Loucy (cell line): ENCODE measurements at regions not wholly inside any gene's neighbourhood (a gene's known extent, or its start where the extent isn't known, plus 50 kb on each side); places are given as distances from the start of the nearest gene placed in this dataset.

Experiments used
- H2AFZ ChIP-seq: fragments of 200-600 bp; sonication (generic); 2 replicates; pipeline ENCODE4 v1.6.0; 2016; ENCODE audit warnings: antibody characterized with exemption, mild to moderate bottlenecking, low read length, moderate library complexity
- H3F3A ChIP-seq: fragments of 200-600 bp; 2 replicates; pipeline ENCODE4 v1.6.0; 2016; ENCODE audit warnings: antibody characterized with exemption, low read depth, mild to moderate bottlenecking
- H3K27me3 ChIP-seq: fragments of 200-600 bp; sonication (generic); 2 replicates; pipeline ENCODE4 v1.6.1; 2014; ENCODE audit warnings: low read length, mild to moderate bottlenecking; ENCODE audit not compliant: insufficient read depth, poor library complexity, severe bottlenecking
- H3K36me3 ChIP-seq: fragments of 200-600 bp; sonication (generic); 2 replicates; pipeline ENCODE4 v1.6.1; 2016; ENCODE audit warnings: low read length; ENCODE audit not compliant: insufficient read depth
- H3K4me1 ChIP-seq: fragments of 200-600 bp; sonication (generic); 2 replicates; pipeline ENCODE4 v1.5.1; 2014; ENCODE audit warnings: low read length, mild to moderate bottlenecking; ENCODE audit not compliant: insufficient read depth, poor library complexity, severe bottlenecking
- H3K4me2 ChIP-seq: fragments of 200-600 bp; sonication (generic); 2 replicates; pipeline ENCODE4 v1.6.0; 2014; ENCODE audit warnings: antibody characterized with exemption, low read length, low read depth, mild to moderate bottlenecking; ENCODE audit not compliant: poor library complexity, severe bottlenecking
- H3K4me3 ChIP-seq: fragments of 200-600 bp; sonication (generic); 2 replicates; pipeline ENCODE4 v1.5.1; 2014; ENCODE audit warnings: low read length, mild to moderate bottlenecking, mixed read lengths; ENCODE audit not compliant: poor library complexity, severe bottlenecking
- H3K79me2 ChIP-seq: fragments of 200-600 bp; sonication (generic); 2 replicates; pipeline ENCODE4 v1.6.1; 2014; ENCODE audit warnings: low read length; ENCODE audit not compliant: insufficient read depth
- H3K9ac ChIP-seq: fragments of 200-600 bp; sonication (generic); 2 replicates; pipeline ENCODE4 v1.6.0; 2014; ENCODE audit warnings: mild to moderate bottlenecking, low read depth, low read length, moderate library complexity; ENCODE audit not compliant: poor library complexity, severe bottlenecking
- H3K9me2 ChIP-seq: fragments of 200-600 bp; sonication (generic); replicated peaks from 2 replicates; pipeline ENCODE4 v1.6.1; 2016; ENCODE audit warnings: low read depth, low read length, mixed read lengths
- H3K9me3 ChIP-seq: fragments of 200-600 bp; sonication (generic); 2 replicates; pipeline ENCODE4 v1.6.1; 2014; ENCODE audit warnings: mild to moderate bottlenecking, antibody characterized with exemption, low read length, low read depth; ENCODE audit not compliant: insufficient read depth
- H4K20me1 ChIP-seq: fragments of 200-600 bp; sonication (generic); 2 replicates; pipeline ENCODE4 v1.6.0; 2014; ENCODE audit warnings: antibody characterized with exemption, low read length, mild to moderate bottlenecking; ENCODE audit not compliant: insufficient read depth, poor library complexity, severe bottlenecking
- CTCF ChIP-seq: fragments of 200-600 bp; sonication (generic); conservative IDR thresholded peaks from 2 replicates; pipeline ENCODE4 v1.5.1; 2014; ENCODE audit warnings: mild to moderate bottlenecking, antibody characterized with exemption, low read length
- EZH2phosphoT487 ChIP-seq: fragments of 200-600 bp; IDR thresholded peaks from 2 replicates; pipeline ENCODE4 v1.6.1; 2018; ENCODE audit warnings: antibody characterized with exemption, mild to moderate bottlenecking, moderate library complexity, borderline replicate concordance

- Histone ChIP-seq H3K4me1 (no peaks in the 10 kb centered on the region), H4K20me1 (no peaks in the 10 kb centered on the region), H3K9ac (no peak overlapping the region), H3K4me2 (no peak overlapping the region), H3F3A (no peaks in the 10 kb centered on the region), H3K4me3 (no peak overlapping the region), H2AFZ (no peak overlapping the region), H3K9me2 (no peaks in the 10 kb centered on the region), H3K9me3 (no peaks in the 10 kb centered on the region), H3K27me3 (no peaks in the 10 kb centered on the region), H3K36me3 (no peaks in the 10 kb centered on the region), H3K79me2 (no peaks in the 10 kb centered on the region)
- TF ChIP-seq CTCF = no peak
- no peak for TF ChIP-seq EZH2phosphoT487
Observed at GRCh38 chr4:62952366-62952765, 1456.9 kb downstream of the TECRL start.

GRCh38 chr4:62948108-62948507 lies 1461.1 kb downstream of the TECRL start:
- Histone ChIP-seq H2AFZ (no peak overlapping the region), H3K4me3 (no peak overlapping the region), H3K36me3 (no peaks in the 10 kb centered on the region), H3K9ac (no peak overlapping the region), H3K9me2 (no peaks in the 10 kb centered on the region), H3K27me3 (no peaks in the 10 kb centered on the region), H3K9me3 (no peaks in the 10 kb centered on the region), H3K4me2 (no peak overlapping the region), H3F3A (no peaks in the 10 kb centered on the region), H3K79me2 (no peaks in the 10 kb centered on the region), H4K20me1 (no peaks in the 10 kb centered on the region), H3K4me1 (no peaks in the 10 kb centered on the region)
- TF ChIP-seq CTCF (no peak), EZH2phosphoT487 (no peak)

GRCh38 chr4:62940229-62940628 lies 1469.0 kb downstream of the TECRL start:
- TF ChIP-seq EZH2phosphoT487 (no peak), CTCF (no peak)
- no peak overlapping the region for H3K9ac ChIP-seq
- H3K36me3 ChIP-seq = no peaks in the 10 kb centered on the region
- H3K4me1 ChIP-seq = no peaks in the 10 kb centered on the region
- H2AFZ ChIP-seq = no peak overlapping the region
- H3K4me2 ChIP-seq = no peak overlapping the region
- no peak overlapping the region for H3K4me3 ChIP-seq
- H4K20me1 ChIP-seq = no peaks in the 10 kb centered on the region
- H3K27me3 ChIP-seq = no peaks in the 10 kb centered on the region
- no peaks in the 10 kb centered on the region for H3K79me2 ChIP-seq
- no peaks in the 10 kb centered on the region for H3K9me2 ChIP-seq
- H3F3A ChIP-seq = no peaks in the 10 kb centered on the region
- H3K9me3 ChIP-seq = no peaks in the 10 kb centered on the region
